GM10248 (cell line): ENCODE measurements at regions not wholly inside any gene's neighbourhood (a gene's known extent, or its start where the extent isn't known, plus 50 kb on each side); places are given as distances from the start of the nearest gene placed in this dataset.
"Not testable (repeated sequence)": the region's sequence is repeated elsewhere in the genome, so short reads cannot be mapped to it uniquely, and the experiment has no call there.

Experiments used
- CTCF ChIA-PET: fragments of 300-600 bp; sonication (Branson Sonifier 250); formaldehyde crosslinking; extraction: SDS; loops from one replicate; lab custom pipeline; 2021; ENCODE audit warnings: antibody characterized with exemption; lab: Yijun Ruan, JAX
- POLR2A ChIA-PET: fragments of 350-650 bp; sonication (Branson Sonifier 250); formaldehyde crosslinking; extraction: SDS; loops from one replicate; lab custom pipeline; 2020; ENCODE audit warnings: antibody characterized with exemption; lab: Yijun Ruan, JAX
- DNase-seq: peaks from one replicate; pipeline ENCODE4 v3.0.0; 2012; ENCODE audit errors: extremely low spot score
- CTCF ChIP-seq: IDR thresholded peaks from 2 replicates; pipeline ENCODE4 v1.5.1; 2012; ENCODE audit warnings: mild to moderate bottlenecking, low read depth; ENCODE audit errors: extremely low read depth, missing control alignments, control extremely low read depth

- no peak for DNase-seq
- CTCF ChIA-PET = no interaction called here
- no peak for TF ChIP-seq CTCF
- POLR2A ChIA-PET = no interaction called here
Measured at GRCh38 chr14:82999802-83000201, 1466.1 kb upstream of the SEL1L start.

- ChIA-PET POLR2A (no interaction called here), CTCF (no interaction called here)
- DNase-seq = no peak
- TF ChIP-seq CTCF = no peak
Measured at GRCh38 chr14:83004456-83005006, 1470.9 kb upstream of the SEL1L start.

- POLR2A ChIA-PET = no interaction called here
- DNase-seq = no peak
- no peak for TF ChIP-seq CTCF
- CTCF ChIA-PET = no interaction called here
Measured at GRCh38 chr14:83006121-83006670, 1472.5 kb upstream of the SEL1L start.

- CTCF ChIA-PET, DNase-seq, POLR2A ChIA-PET: not testable (repeated sequence)
Measured at GRCh38 chr14:83007052-83007451, 1473.4 kb upstream of the SEL1L start.

- CTCF ChIA-PET = interaction anchor here (1.2 kb wide), 1 partner anchor 104 kb away, joined by 3 read pairs; no protein-coding TSS in a partner anchor
- DNase-seq = no peak
- POLR2A ChIA-PET = no interaction called here
- no peak for TF ChIP-seq CTCF
Measured at GRCh38 chr14:83007641-83008225, 1474.1 kb upstream of the SEL1L start.

- TF ChIP-seq CTCF = no peak
- CTCF ChIA-PET = no interaction called here
- DNase-seq = no peak
- POLR2A ChIA-PET = no interaction called here
Measured at GRCh38 chr14:83017296-83017695, 1483.6 kb upstream of the SEL1L start.

GRCh38 chr14:83019744-83020414 is 1486.2 kb upstream of the SEL1L start:
- DNase-seq = no peak
- no peak for TF ChIP-seq CTCF
- CTCF ChIA-PET = no interaction called here
- POLR2A ChIA-PET = no interaction called here
